ENCODE measurements at regions not wholly inside any gene's neighbourhood (a gene's known extent, or its start where the extent isn't known, plus 50 kb on each side); places are given as distances from the start of the nearest gene placed in this dataset.

- TF ChIP-seq CTCF (conservative IDR thresholded peaks at IDR 0.05; ENCODE audit: low read depth, low read length): no peak
- no peak for TF ChIP-seq EZH2 (IDR thresholded peaks at IDR 0.05; ENCODE audit: low read length, unreplicated experiment)
These were observed 1870.4 kb upstream of the CELF4 start for GRCh38 chr18:39435996-39436395.
